Fibroblast of mammary gland (primary cell): ENCODE measurements at regions not wholly inside any gene's neighbourhood (a gene's known extent, or its start where the extent isn't known, plus 50 kb on each side); places are given as distances from the start of the nearest gene placed in this dataset.

Source experiments
- DNase-seq: peaks from one replicate; pipeline ENCODE4 v3.0.0-alpha.2; 2010; ENCODE audit warnings: low read depth
- H3K4me3 ChIP-seq: 2 replicates; pipeline ENCODE4 v1.5.1; 2011; ENCODE audit warnings: low read depth, mild to moderate bottlenecking, low read length, moderate library complexity; ENCODE audit not compliant: control insufficient read depth
- CTCF ChIP-seq: conservative IDR thresholded peaks from 2 replicates; pipeline ENCODE4 v1.5.1; 2011; ENCODE audit warnings: low read depth, low read length, inconsistent platforms; ENCODE audit not compliant: control insufficient read depth, insufficient read depth

GRCh38 chr21:20515446-20515845 lies 482.8 kb upstream of the NCAM2 start:
- no peak for TF ChIP-seq CTCF
- H3K4me3 ChIP-seq, result no peak overlapping the region
- DNase-seq, result no peak

- TF ChIP-seq CTCF, result no peak
- no peak for DNase-seq
- H3K4me3 ChIP-seq, result no peak overlapping the region
Observed at GRCh38 chr21:20519076-20519475, 479.1 kb upstream of the NCAM2 start.

- H3K4me3 ChIP-seq, result no peak overlapping the region
- no peak for TF ChIP-seq CTCF
- DNase-seq, result no peak
Observed at GRCh38 chr21:20522611-20523010, 475.6 kb upstream of the NCAM2 start.

GRCh38 chr21:20523191-20523590 lies 475.0 kb upstream of the NCAM2 start:
- DNase-seq, result no peak
- no peak for TF ChIP-seq CTCF

GRCh38 chr21:20527731-20528460 lies 470.3 kb upstream of the NCAM2 start:
- DNase-seq, result no peak
- no peak overlapping the region for H3K4me3 ChIP-seq
- TF ChIP-seq CTCF, result no peak

More at GRCh38 chr21:20523191-20523590, 475.0 kb upstream of the NCAM2 start:
- H3K4me3 ChIP-seq, result no peak overlapping the region

GRCh38 chr21:20537130-20537529 lies 461.1 kb upstream of the NCAM2 start:
- TF ChIP-seq CTCF, result no peak
- no peak overlapping the region for H3K4me3 ChIP-seq
- DNase-seq, result no peak
